ENCODE measurements at regions not wholly inside any gene's neighbourhood (a gene's known extent, or its start where the extent isn't known, plus 50 kb on each side); places are given as distances from the start of the nearest gene placed in this dataset.
"Not testable (repeated sequence)": the region's sequence is repeated elsewhere in the genome, so short reads cannot be mapped to it uniquely, and the experiment has no call there.

- DNase-seq (ENCODE audit: low spot score) = no peak
These were observed 322.9 kb upstream of the MDFIC2 start for GRCh38 chr3:70635301-70635700.

- DNase-seq (ENCODE audit: low spot score) = no peak
These were observed 319.4 kb upstream of the MDFIC2 start for GRCh38 chr3:70631716-70632307.

- DNase-seq (ENCODE audit: low spot score) = no peak
These were observed 309.0 kb upstream of the MDFIC2 start for GRCh38 chr3:70621451-70621850.

DNA sequence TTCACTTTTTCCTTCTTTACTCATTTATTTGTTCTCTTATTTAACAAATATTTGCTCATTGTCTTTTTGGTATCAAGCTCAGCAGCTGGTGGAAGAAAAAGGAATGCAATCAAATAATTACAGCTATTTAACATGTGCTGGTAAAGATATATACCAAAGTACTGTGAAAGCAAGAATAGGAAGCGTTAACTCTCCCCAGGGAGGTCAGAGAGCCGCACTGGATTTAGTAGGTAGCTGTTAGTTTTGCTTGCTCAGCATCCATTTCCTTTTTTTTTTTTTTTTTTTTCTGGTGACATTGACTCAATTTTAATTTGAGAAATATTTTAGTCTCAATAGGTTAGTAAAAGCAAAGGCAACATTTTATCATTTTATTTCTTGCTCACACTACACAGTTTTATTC lies 308.5 kb upstream of the MDFIC2 start:
- DNase-seq (ENCODE audit: low spot score) = no peak

- no peak for DNase-seq (ENCODE audit: low spot score)
These were observed 307.9 kb upstream of the MDFIC2 start for GRCh38 chr3:70620367-70620766.

DNA sequence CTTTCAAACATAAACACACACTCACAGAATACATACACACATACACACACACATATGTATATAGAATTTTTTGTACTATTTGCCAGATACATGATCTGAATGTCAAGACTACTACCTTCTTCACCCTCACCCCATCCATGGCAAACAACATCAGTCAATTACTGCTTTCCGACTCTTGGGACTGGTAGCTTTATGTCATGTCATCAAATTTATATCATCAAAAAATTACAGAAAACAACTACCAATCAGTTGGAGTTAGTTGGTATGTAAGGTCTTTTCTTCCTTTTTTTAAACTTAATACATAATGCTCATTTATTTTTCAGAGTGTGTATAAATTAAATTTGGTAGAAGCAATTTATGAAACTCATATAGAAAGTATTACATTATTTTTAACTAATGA lies 305.7 kb upstream of the MDFIC2 start:
- DNase-seq (ENCODE audit: low spot score) = no peak

- not testable (repeated sequence) for DNase-seq (ENCODE audit: low spot score)
These were observed 304.9 kb upstream of the MDFIC2 start for GRCh38 chr3:70617349-70617748.

DNA sequence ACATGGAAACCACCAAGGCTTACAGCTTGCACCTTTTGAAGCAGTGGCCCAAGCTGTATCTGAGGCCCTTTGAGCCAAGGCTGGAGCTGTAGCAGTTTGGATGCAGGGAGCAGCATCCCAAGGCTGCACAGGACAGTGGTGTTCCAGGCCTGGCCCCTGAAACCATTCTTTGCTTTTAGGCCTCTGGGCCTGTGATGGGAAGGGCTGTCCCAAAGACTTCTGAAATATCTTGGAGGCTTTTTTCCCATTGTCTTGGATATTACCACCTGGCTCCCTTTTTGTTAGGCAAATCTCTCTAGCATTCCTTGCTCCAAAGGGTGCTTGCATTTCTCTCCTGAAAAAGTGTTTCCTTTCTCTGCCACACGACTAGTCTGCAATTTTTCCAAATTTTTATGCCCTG lies 302.8 kb upstream of the MDFIC2 start:
- DNase-seq (ENCODE audit: low spot score) = no peak

DNA sequence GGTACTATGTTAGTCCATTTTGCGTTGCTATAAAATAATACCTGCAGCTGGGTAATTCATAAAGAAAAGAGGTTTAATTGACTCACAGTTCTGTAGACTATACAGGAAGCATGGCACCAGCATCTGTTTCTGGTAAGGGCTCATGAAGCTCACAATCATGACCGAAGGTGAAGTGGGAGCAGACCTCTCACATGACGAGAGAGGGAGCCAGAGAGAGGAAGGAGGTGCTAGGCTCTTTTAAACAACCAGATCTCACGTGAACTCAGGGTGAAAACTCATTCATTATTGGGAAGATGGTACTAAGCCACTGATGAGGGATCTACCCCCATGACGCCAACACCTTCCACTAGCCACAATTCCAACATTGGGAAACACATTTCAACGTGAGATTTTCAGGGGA lies 301.7 kb upstream of the MDFIC2 start:
- no peak for DNase-seq (ENCODE audit: low spot score)

GRCh38 chr3:70612920-70613319 lies 300.5 kb upstream of the MDFIC2 start:
- DNase-seq (ENCODE audit: low spot score) = no peak

DNA sequence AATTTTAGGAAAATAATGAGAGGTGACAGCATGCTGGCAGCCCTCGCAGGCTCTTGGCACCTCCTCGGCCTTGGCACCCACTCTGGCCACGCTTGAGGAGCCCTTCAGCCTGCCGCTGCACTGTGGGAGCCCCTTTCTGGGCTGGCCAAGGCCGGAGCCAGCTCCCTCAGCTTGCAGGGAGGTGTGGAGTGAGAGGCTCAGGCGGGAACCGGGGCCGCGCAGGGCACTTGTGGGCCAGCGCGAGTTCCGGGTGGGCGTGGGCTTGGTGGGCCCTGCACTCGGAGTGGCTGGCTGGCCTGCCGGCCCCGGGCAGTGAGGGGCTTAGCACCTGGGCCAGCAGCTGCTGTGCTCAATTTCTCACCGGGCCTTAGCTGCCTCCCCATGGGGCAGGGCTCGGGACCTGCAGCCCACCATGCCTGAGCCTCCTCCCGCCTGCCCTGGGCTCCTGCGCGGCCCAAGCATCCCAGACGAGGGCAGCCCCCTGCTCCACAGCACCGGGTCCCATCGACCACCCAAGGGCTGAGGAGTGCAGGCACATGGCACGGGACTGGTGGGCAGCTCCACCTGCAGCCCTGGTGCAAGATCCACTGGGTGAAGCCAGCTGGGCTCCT lies 299.3 kb upstream of the MDFIC2 start:
- DNase-seq (ENCODE audit: low spot score) = not testable (repeated sequence)

- DNase-seq (ENCODE audit: low spot score) = no peak
These were observed 296.0 kb upstream of the MDFIC2 start for GRCh38 chr3:70608434-70608833.

DNA sequence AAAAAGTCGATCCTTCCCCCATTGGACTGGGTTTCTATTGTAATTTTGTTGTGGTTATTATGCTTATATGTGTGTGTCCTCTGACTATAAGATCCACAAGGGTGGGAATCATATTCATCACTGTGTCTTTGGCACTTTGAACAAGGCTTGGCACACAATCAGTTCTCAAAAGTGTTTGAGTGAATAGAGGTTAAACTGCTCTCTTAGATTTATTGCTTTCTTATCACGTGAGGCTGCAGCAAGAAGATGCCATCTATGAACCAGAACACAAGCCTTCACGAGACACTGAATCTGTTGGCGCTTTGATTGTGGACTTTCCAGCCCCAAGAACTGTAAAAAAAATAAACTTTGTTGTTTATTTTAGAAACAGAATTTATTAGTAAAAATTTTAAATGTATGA lies 295.0 kb upstream of the MDFIC2 start:
- no peak for DNase-seq (ENCODE audit: low spot score)

DNA sequence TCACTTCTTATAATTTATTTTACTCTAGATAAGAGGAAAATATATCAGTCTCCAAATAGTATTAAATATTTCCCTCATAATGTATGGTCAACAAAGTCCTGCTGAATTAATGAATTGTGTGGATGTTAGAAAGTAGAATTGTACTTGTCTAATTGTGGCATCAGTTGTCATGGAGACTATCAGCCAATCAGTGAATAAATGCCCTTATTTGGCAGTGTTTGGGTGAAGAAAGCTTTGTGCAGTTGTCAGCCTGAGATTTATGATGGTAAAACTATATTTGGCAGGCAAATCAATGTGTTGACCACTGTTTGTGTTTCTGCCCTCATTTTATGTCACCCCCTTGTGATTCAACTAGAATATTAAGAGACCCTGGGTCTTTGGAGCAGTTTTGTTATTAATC lies 293.6 kb upstream of the MDFIC2 start:
- no peak for DNase-seq (ENCODE audit: low spot score)

- DNase-seq (ENCODE audit: low spot score) = no peak
These were observed 290.7 kb upstream of the MDFIC2 start for GRCh38 chr3:70603103-70603502.

DNA sequence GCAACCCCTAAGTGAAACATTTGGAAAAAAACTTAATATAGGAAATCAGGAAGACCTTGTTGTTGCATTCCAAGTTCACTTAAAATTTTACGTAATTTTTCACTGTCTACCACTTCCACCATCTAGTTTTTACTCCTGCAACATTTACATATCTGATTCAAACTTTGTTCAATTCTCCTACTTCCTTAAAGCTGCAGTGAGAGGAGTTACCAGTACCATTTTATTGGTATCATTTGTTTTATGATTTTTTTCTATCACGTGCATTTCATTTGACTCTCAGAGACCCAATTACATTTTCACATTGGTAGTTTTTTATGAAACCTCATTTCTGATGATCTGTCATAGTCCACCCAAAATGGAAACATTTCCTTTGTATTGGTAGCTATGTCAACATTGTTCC lies 284.9 kb upstream of the MDFIC2 start:
- no peak for DNase-seq (ENCODE audit: low spot score)

DNA sequence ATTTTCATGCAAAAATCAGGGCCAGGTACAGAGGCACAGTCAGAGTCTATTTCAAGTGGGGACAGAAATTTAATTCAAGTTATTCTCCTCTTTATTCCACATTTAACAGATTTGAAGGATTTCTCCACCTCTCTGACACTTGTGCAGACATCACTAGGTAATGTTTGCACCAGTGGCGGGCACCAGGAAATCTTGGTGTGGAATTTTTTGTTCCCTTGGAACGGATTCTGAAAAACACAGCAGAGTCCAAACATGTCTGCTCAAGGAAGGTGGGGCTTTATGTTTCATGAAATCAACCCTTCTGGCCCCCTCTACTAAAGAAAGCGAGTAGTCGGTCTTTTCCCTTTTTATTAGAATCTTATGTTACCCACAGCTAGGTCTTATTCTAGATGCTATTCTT lies 271.2 kb upstream of the MDFIC2 start:
- DNase-seq (ENCODE audit: low spot score) = no peak

- DNase-seq (ENCODE audit: low spot score) = no peak
These were observed 270.4 kb upstream of the MDFIC2 start for GRCh38 chr3:70582803-70583202.

DNA sequence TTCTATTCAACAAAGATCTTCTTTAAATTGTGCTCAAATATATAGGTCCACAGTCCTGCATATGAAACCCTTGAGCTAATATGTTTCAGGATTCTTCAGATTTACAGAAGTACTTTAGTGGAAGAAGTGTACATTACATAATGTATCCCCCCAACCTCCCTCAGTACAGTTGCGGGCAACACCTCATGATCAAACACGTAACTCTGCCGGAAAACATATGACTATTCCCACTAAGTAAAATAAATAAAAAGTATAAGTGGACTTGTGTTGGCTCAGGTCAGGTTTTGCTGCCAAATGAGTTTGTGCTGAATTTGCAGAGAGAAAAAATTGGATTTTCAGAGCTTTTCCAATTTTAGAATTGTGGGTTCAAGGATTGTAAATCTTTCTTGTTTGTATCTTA lies 267.6 kb upstream of the MDFIC2 start:
- no peak for DNase-seq (ENCODE audit: low spot score)

DNA sequence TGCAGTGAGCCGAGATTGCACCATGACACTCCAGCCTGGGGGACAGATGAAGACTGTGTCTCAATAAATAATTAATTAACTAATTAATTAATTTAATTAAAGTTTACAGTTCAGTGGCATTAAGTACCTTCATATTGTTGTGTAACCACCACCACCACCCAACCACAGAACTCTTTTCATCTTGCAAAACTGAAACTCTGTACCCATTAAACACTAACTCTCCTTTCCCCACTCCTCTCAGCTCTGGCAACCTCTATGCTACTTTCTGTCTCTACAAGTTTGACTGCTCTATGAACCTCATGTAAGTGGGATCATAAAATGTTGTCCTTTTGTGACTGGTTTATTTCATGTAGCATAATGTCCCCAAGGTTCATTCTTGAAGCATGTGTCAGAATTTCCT lies 259.3 kb upstream of the MDFIC2 start:
- DNase-seq (ENCODE audit: low spot score) = no peak

- no peak for DNase-seq (ENCODE audit: low spot score)
These were observed 258.1 kb upstream of the MDFIC2 start for GRCh38 chr3:70570584-70570983.

GRCh38 chr3:70568626-70569025 lies 256.2 kb upstream of the MDFIC2 start:
- no peak for DNase-seq (ENCODE audit: low spot score)

DNA sequence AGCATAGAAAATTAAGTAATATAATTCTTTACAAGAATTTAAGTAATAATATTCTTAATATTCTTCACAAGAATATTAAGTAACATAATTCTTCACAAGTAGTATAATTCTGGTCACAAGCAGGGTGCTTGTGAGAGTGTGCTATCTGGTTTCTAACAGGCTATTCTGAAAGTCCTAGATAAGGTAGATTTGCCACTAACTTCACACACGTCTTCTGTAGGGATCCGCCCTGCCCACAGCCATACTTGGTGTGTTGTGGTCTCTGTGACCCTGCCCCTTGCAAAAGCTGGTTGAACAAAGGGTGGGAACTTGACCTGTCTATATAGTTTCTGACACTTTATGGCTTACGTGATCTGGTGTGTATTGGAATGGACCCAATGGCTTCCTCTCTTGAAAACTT lies 253.4 kb upstream of the MDFIC2 start:
- DNase-seq (ENCODE audit: low spot score) = no peak

DNA sequence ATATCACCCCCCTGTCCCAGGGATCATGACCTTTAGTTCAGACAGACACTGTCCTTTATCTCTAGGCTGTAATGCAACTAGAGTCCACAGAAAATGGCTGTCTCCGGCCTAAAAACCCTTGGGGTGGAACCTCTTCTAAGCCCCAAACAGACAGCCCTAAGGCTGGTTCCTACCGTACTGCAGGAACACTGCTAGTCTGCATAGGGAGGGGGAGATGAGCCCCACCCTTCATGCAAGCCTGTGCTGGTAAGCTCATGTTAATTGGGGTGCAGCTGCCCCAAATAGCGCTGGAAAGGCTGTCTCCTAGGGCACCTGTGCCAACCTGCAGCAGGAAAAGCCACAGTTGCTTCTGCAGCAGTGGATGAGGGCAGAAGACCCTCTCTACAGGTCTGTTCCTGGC lies 252.1 kb upstream of the MDFIC2 start:
- no peak for DNase-seq (ENCODE audit: low spot score)

All from CD4-positive, alpha-beta T cell treated with Interleukin-15 for 4 hours (primary cell).